ENCODE measurements at regions not wholly inside any gene's neighbourhood (a gene's known extent, or its start where the extent isn't known, plus 50 kb on each side); places are given as distances from the start of the nearest gene placed in this dataset.
"Not testable (repeated sequence)": the region's sequence is repeated elsewhere in the genome, so short reads cannot be mapped to it uniquely, and the experiment has no call there.

GRCh38 chr7:106365252-106366005 lies 80.6 kb upstream of the NAMPT start:
- intact Hi-C loops (cut with DNase I): no loop called here
- no peak for DNase-seq

- intact Hi-C loops (cut with DNase I); DNase-seq: not testable (repeated sequence)
Observed at GRCh38 chr7:106362507-106362906, 77.7 kb upstream of the NAMPT start.

- intact Hi-C loops (cut with DNase I): no loop called here
- no peak for DNase-seq
Observed at GRCh38 chr7:106358103-106358663, 73.4 kb upstream of the NAMPT start.

- no peak for DNase-seq
- intact Hi-C loops (cut with DNase I): no loop called here
Observed at GRCh38 chr7:106357675-106358074, 72.9 kb upstream of the NAMPT start.

- DNase-seq: no peak
- intact Hi-C loops (cut with DNase I): no loop called here
Observed at GRCh38 chr7:106354822-106355221, 70.0 kb upstream of the NAMPT start.

GRCh38 chr7:106353944-106354343 lies 69.2 kb upstream of the NAMPT start:
- intact Hi-C loops (cut with DNase I): no loop called here
- no peak for DNase-seq

GRCh38 chr7:106348231-106348630 lies 63.4 kb upstream of the NAMPT start:
- DNase-seq: no peak
- intact Hi-C loops (cut with DNase I): no loop called here

- intact Hi-C loops (cut with DNase I): no loop called here
- no peak for DNase-seq
Observed at GRCh38 chr7:106347229-106347833, 62.5 kb upstream of the NAMPT start.

GRCh38 chr7:106346678-106347217 lies 62.0 kb upstream of the NAMPT start:
- intact Hi-C loops (cut with DNase I): no loop called here
- DNase-seq: no peak

GRCh38 chr7:106346167-106346677 lies 61.4 kb upstream of the NAMPT start:
- intact Hi-C loops (cut with DNase I): no loop called here
- no peak for DNase-seq

- no peak for DNase-seq
- intact Hi-C loops (cut with DNase I): no loop called here
Observed at GRCh38 chr7:106345421-106346166, 60.8 kb upstream of the NAMPT start.

- intact Hi-C loops (cut with DNase I): no loop called here
- no peak for DNase-seq
Observed at GRCh38 chr7:106344861-106345260, 60.1 kb upstream of the NAMPT start.

- no peak for DNase-seq
- intact Hi-C loops (cut with DNase I): no loop called here
Observed at GRCh38 chr7:106344211-106344610, 59.4 kb upstream of the NAMPT start.

- intact Hi-C loops (cut with DNase I); DNase-seq: not testable (repeated sequence)
Observed at GRCh38 chr7:106342049-106342448, 57.3 kb upstream of the NAMPT start.

GRCh38 chr7:106340247-106340596 lies 55.4 kb upstream of the NAMPT start:
- intact Hi-C loops (cut with DNase I); DNase-seq: not testable (repeated sequence)

- no peak for DNase-seq
- intact Hi-C loops (cut with DNase I): no loop called here
Observed at GRCh38 chr7:106339513-106340246, 54.9 kb upstream of the NAMPT start.

GRCh38 chr7:106337754-106338153 lies 53.0 kb upstream of the NAMPT start:
- no peak for DNase-seq
- intact Hi-C loops (cut with DNase I): no loop called here

- intact Hi-C loops (cut with DNase I): no loop called here
- DNase-seq: no peak
Observed at GRCh38 chr7:106335814-106336213, 51.0 kb upstream of the NAMPT start.

Data from posterior cingulate gyrus (tissue), 11 donors.